Lung (tissue), 11 donors: ENCODE measurements at regions not wholly inside any gene's neighbourhood (a gene's known extent, or its start where the extent isn't known, plus 50 kb on each side); places are given as distances from the start of the nearest gene placed in this dataset.

Experiments used
- ATAC-seq: fragments of 200-7000 bp; cut with Tn5 transposase; one replicate; pipeline ENCODE4 v1.9.1; 2020; ENCODE audit warnings: moderate number of reproducible peaks; ENCODE audit not compliant: insufficient read depth, low FRiP score
- DNase-seq, 3 donors: peaks; one replicate each; pipeline ENCODE4 v3.0.0-alpha.2; 2013 to 2017
- H3K27ac ChIP-seq, 2 donors: one replicate each; pipeline ENCODE4 v1.5.1; 2013; ENCODE audit warnings: mild to moderate bottlenecking in 2 of 2, moderate library complexity in 2 of 2, control low read depth in 1 of 2, inconsistent platforms in 1 of 2, low read depth in 1 of 2, low read length in 1 of 2
- H3K27me3 ChIP-seq, 3 donors: one replicate each; pipeline ENCODE4 v1.5.1; 2013; ENCODE audit warnings: low read length in 2 of 3; ENCODE audit not compliant: control insufficient read depth in 3 of 3, insufficient read depth in 3 of 3
- H3K36me3 ChIP-seq, 4 donors: one replicate each; pipeline ENCODE4 v1.5.1; 2013; ENCODE audit warnings: low read length in 4 of 4, mild to moderate bottlenecking in 1 of 4, moderate library complexity in 1 of 4; ENCODE audit not compliant: control insufficient read depth in 4 of 4, insufficient read depth in 4 of 4
- H3K4me1 ChIP-seq, 5 donors: one replicate each; pipeline ENCODE4 v1.5.1; 2013; ENCODE audit warnings: low read length in 5 of 5, mild to moderate bottlenecking in 2 of 5, moderate library complexity in 1 of 5; ENCODE audit not compliant: control insufficient read depth in 5 of 5, insufficient read depth in 5 of 5
- H3K4me3 ChIP-seq: one replicate; pipeline ENCODE4 v1.5.1; 2013; ENCODE audit warnings: mild to moderate bottlenecking, control low read depth, moderate library complexity
- H3K9ac ChIP-seq, 2 donors: one replicate each; pipeline ENCODE4 v1.5.1; 2013; ENCODE audit warnings: low read length in 2 of 2, control low read depth in 1 of 2; ENCODE audit not compliant: insufficient read depth in 1 of 2
- H3K9me3 ChIP-seq, 4 donors: one replicate each; pipeline ENCODE4 v1.5.1; 2013; ENCODE audit warnings: low read length in 3 of 4, mild to moderate bottlenecking in 1 of 4, moderate library complexity in 1 of 4; ENCODE audit not compliant: control insufficient read depth in 4 of 4, insufficient read depth in 3 of 4
- WGBS, 2 donors: extraction: QIAGEN DNeasy Blood & Tissue Kit; methylation state at CpG; one replicate each; pipeline ENCODE4 v1.1.7; 2013; 5-methylcytosine and 5-hydroxymethylcytosine counted together
- TF ChIP-seq, protein P1 (sequence below): IDR thresholded peaks from 2 replicates; pipeline ENCODE4 v1.5.1; 2012; ENCODE audit warnings: mild to moderate bottlenecking; ENCODE audit errors: control extremely low read depth, extremely low read depth
- donor health status: control.
- donor health status: control.
- donor health status: Bipolar disorder and iron deficiency.
- donor health status: healthy.
- donor health status: DM: yes; HTN: yes; CAD: no.

DNA sequence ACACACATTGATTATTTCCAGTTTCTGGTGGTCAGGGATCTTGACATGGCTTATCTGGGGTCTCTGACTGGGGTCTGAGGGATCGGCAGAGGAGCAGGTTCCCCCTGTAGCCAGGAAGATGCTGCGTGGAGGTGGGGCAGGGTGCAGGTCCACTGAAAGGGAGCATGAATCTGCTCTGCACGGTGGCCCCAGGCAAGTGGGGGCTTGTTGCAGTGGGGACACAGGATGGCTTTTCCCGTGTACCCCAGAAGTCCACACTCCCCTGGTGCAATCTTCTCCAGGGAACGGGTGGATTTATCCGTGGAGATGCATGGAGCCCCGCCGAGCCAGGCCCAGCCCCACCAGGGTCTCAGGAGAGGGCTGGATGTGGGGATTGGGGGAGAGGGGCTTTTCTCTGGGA lies 210.4 kb upstream of the C14orf180 start:
- TF ChIP-seq, protein P1, sequence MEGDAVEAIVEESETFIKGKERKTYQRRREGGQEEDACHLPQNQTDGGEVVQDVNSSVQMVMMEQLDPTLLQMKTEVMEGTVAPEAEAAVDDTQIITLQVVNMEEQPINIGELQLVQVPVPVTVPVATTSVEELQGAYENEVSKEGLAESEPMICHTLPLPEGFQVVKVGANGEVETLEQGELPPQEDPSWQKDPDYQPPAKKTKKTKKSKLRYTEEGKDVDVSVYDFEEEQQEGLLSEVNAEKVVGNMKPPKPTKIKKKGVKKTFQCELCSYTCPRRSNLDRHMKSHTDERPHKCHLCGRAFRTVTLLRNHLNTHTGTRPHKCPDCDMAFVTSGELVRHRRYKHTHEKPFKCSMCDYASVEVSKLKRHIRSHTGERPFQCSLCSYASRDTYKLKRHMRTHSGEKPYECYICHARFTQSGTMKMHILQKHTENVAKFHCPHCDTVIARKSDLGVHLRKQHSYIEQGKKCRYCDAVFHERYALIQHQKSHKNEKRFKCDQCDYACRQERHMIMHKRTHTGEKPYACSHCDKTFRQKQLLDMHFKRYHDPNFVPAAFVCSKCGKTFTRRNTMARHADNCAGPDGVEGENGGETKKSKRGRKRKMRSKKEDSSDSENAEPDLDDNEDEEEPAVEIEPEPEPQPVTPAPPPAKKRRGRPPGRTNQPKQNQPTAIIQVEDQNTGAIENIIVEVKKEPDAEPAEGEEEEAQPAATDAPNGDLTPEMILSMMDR: no peak
- no peak for ATAC-seq
- Histone ChIP-seq H3K9ac (no peak overlapping the region), H3K9me3 (peaks cover 0 to 11% (median 0%) of the 10 kb centered on the region in 4 donors), H3K27ac (no peak overlapping the region), H3K4me3 (no peak overlapping the region), H3K27me3 (peaks cover 0 to 2% (median 0%) of the 10 kb centered on the region in 3 donors), H3K4me1 (peaks cover 0 to 13% (median 0%) of the 10 kb centered on the region in 5 donors), H3K36me3 (no peaks in the 10 kb centered on the region)
- 63 to 82% methylated on average over 8 of the region's 8 CpGs for WGBS, 2 donors
- no peak for DNase-seq

DNA sequence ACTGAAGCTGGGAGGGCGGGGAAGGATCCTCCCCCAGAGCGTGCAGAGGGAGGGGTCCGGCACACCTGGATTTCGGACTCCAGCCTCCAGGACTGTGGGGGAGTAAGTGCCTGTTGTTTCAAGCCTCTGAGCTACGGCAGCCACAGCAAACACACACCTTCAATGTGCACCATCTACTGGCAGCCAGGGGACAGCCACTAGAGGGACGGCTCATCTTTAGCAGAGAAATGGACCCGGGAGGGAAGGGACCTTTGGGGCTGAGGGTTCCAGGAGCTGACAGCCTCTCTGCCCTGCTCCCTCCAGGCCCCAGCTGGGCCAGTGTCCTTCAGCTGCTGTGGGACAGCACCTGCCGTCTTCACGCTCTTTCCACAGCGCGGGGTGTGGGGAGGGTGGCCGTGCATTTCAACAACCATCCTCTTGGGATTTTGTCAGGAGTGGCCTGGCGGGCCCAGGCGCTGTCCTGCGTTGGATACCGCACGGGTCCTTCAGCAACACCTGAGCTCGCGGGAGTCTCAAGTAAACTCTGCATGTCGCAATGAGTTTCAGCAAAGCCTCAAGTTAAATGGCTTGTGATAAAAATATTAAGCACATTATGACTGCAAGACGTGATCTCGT lies 209.2 kb upstream of the C14orf180 start:
- Histone ChIP-seq H3K27me3 (peaks cover 0 to 2% (median 0%) of the 10 kb centered on the region in 3 donors), H3K4me1 (peaks cover 0 to 13% (median 0%) of the 10 kb centered on the region in 5 donors), H3K27ac (no peak overlapping the region), H3K4me3 (no peak overlapping the region), H3K9ac (no peak overlapping the region), H3K36me3 (no peaks in the 10 kb centered on the region), H3K9me3 (peaks cover 0 to 7% (median 0%) of the 10 kb centered on the region in 4 donors)
- ATAC-seq: no peak
- TF ChIP-seq, protein P1: no peak
- peak; percentile 48 to 64 (median 54) for DNase-seq
- WGBS, 2 donors: 53 to 65% methylated on average over 22 of the region's 22 CpGs

DNA sequence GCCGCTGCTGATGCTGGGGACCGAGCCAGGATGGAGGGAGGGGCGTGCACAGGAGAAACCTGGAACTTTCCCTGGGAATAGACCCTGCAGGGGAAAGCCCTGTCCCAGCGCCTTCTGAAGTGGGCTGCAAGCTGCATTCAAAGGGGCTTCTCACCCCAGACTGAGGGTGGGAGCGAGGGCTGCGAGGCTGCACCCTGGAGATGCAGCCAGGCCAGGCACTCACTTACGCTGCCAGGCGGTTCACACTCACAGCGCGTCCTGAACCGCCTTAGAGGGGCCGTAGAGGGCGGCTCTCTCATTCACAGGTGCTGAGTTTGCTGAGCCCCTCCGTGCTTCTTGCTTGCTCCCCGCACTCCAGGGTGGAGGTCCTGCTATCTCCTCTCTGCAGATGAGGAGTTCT lies 208.5 kb upstream of the C14orf180 start:
- ATAC-seq (no peak), DNase-seq (no peak)
- peaks cover 0 to 13% (median 0%) of the 10 kb centered on the region in 5 donors for H3K4me1 ChIP-seq
- H3K27me3 ChIP-seq: peaks cover 0 to 2% (median 0%) of the 10 kb centered on the region in 3 donors
- no peaks in the 10 kb centered on the region for H3K36me3 ChIP-seq
- TF ChIP-seq, protein P1: no peak
- no peak overlapping the region for H3K27ac ChIP-seq
- no peak overlapping the region for H3K4me3 ChIP-seq
- 86 to 87% methylated on average over 15 of the region's 15 CpGs for WGBS, 2 donors
- H3K9me3 ChIP-seq: peaks cover 0 to 7% (median 0%) of the 10 kb centered on the region in 4 donors
- H3K9ac ChIP-seq: no peak overlapping the region

DNA sequence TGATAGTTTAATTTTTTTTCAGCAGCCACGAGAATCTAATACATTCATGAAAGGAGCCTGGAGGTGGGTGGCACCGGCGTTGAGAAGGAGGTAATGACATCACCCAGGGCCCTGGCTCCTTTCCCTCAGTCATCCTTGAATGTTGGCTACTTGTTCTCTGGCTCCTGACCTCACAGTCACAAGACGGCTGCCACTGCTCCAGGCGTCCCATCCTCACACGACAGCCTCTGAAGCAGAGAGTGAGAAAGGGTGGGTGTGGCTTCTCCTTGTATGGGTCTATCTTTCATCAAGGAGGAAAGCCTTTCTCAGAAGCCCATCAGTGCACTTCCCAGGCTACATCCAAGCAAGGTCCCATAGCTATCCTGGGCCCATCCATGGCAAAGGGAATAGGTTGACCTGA lies 207.6 kb upstream of the C14orf180 start:
- peaks cover 0 to 2% (median 0%) of the 10 kb centered on the region in 3 donors for H3K27me3 ChIP-seq
- DNase-seq: no peak
- no peak overlapping the region for H3K27ac ChIP-seq
- H3K9ac ChIP-seq: no peak overlapping the region
- peaks cover 0 to 7% (median 0%) of the 10 kb centered on the region in 4 donors for H3K9me3 ChIP-seq
- no peak for ATAC-seq
- H3K4me1 ChIP-seq: peaks cover 0 to 13% (median 0%) of the 10 kb centered on the region in 5 donors
- no peak overlapping the region for H3K4me3 ChIP-seq
- TF ChIP-seq, protein P1: no peak
- WGBS, 2 donors: 92 to 94% methylated on average over 6 of the region's 6 CpGs
- H3K36me3 ChIP-seq: no peaks in the 10 kb centered on the region
